SKM-1 (cell line): ENCODE measurements at regions not wholly inside any gene's neighbourhood (a gene's known extent, or its start where the extent isn't known, plus 50 kb on each side); places are given as distances from the start of the nearest gene placed in this dataset.
A peak's percentile ranks its signal among the peaks of the same experiment; 100 is the strongest.

Experiments used
- DNase-seq: peaks from one replicate; lab custom pipeline; 2025; ENCODE audit not compliant: unreplicated experiment; lab: John Stamatoyannopoulos, UW

- peak; percentile 1 for DNase-seq
Measured at GRCh38 chrX:8971116-8971515, 62.8 kb downstream of the FAM9B start.

- no peak for DNase-seq
Measured at GRCh38 chrX:8969378-8969777, 64.5 kb downstream of the FAM9B start.

GRCh38 chrX:8967461-8967860 is 66.5 kb downstream of the FAM9B start:
- no peak for DNase-seq

GRCh38 chrX:8960957-8961468 is 72.9 kb downstream of the FAM9B start:
- no peak for DNase-seq

GRCh38 chrX:8955511-8955910 is 78.4 kb downstream of the FAM9B start:
- no peak for DNase-seq

- no peak for DNase-seq
Measured at GRCh38 chrX:8946563-8946962, 87.4 kb downstream of the FAM9B start.

GRCh38 chrX:8939322-8939721 is 94.6 kb downstream of the FAM9B start:
- DNase-seq = no peak

- no peak for DNase-seq
Measured at GRCh38 chrX:8927701-8928100, 106.2 kb downstream of the FAM9B start.

GRCh38 chrX:8927066-8927635 is 106.8 kb downstream of the FAM9B start:
- DNase-seq = no peak

GRCh38 chrX:8921615-8922014 is 112.3 kb downstream of the FAM9B start:
- no peak for DNase-seq

GRCh38 chrX:8919801-8920200 is 114.1 kb downstream of the FAM9B start:
- DNase-seq = no peak

GRCh38 chrX:8916697-8917096 is 115.5 kb upstream of the FAM9A start:
- no peak for DNase-seq

GRCh38 chrX:8914681-8915080 is 113.5 kb upstream of the FAM9A start:
- no peak for DNase-seq

- DNase-seq = no peak
Measured at GRCh38 chrX:8913655-8914409, 112.6 kb upstream of the FAM9A start.

GRCh38 chrX:8907688-8908087 is 106.5 kb upstream of the FAM9A start:
- no peak for DNase-seq

- DNase-seq = no peak
Measured at GRCh38 chrX:8906299-8906938, 105.2 kb upstream of the FAM9A start.

- no peak for DNase-seq
Measured at GRCh38 chrX:8897259-8897658, 96.1 kb upstream of the FAM9A start.

GRCh38 chrX:8890794-8891193 is 89.6 kb upstream of the FAM9A start:
- DNase-seq = no peak

- no peak for DNase-seq
Measured at GRCh38 chrX:8887004-8887403, 85.8 kb upstream of the FAM9A start.

- no peak for DNase-seq
Measured at GRCh38 chrX:8879750-8880149, 78.6 kb upstream of the FAM9A start.

- DNase-seq = no peak
Measured at GRCh38 chrX:8873956-8874355, 72.8 kb upstream of the FAM9A start.

- no peak for DNase-seq
Measured at GRCh38 chrX:8873102-8873501, 71.9 kb upstream of the FAM9A start.
